Small intestine (tissue), 7 donors: ENCODE measurements at regions not wholly inside any gene's neighbourhood (a gene's known extent, or its start where the extent isn't known, plus 50 kb on each side); places are given as distances from the start of the nearest gene placed in this dataset.
"Not testable (repeated sequence)": the region's sequence is repeated elsewhere in the genome, so short reads cannot be mapped to it uniquely, and the experiment has no call there.

ENCODE experiments used
- DNase-seq, 2 donors: peaks; one replicate each; pipeline versions ENCODE4 v3.0.0 to v3.0.0-alpha.2; 2013
- FAIRE-seq: peaks from 2 replicates; lab custom pipeline; 2012; peaks lifted over from hg19 to GRCh38; lab: Jason Lieb, UNC
- H3K27ac ChIP-seq, 3 donors: one replicate each; pipeline ENCODE4 v1.5.1; 2013; ENCODE audit warnings: low read length in 2 of 3, mild to moderate bottlenecking in 2 of 3, control low read depth in 1 of 3, inconsistent platforms in 1 of 3, low read depth in 1 of 3, moderate library complexity in 1 of 3
- H3K27me3 ChIP-seq, 3 donors: one replicate each; pipeline ENCODE4 v1.6.1; 2013; ENCODE audit warnings: low read length in 3 of 3, inconsistent platforms in 1 of 3; ENCODE audit not compliant: control insufficient read depth in 3 of 3, insufficient read depth in 3 of 3
- H3K36me3 ChIP-seq, 3 donors: one replicate each; pipeline ENCODE4 v1.6.1; 2013; ENCODE audit warnings: low read length in 3 of 3, inconsistent platforms in 1 of 3, low read depth in 1 of 3, mild to moderate bottlenecking in 1 of 3, moderate library complexity in 1 of 3; ENCODE audit not compliant: control insufficient read depth in 3 of 3, insufficient read depth in 2 of 3
- H3K4me1 ChIP-seq, 3 donors: one replicate each; pipeline ENCODE4 v1.6.1; 2013; ENCODE audit warnings: low read length in 2 of 3, inconsistent platforms in 1 of 3, low read depth in 1 of 3, mild to moderate bottlenecking in 1 of 3, moderate library complexity in 1 of 3; ENCODE audit not compliant: control insufficient read depth in 3 of 3, insufficient read depth in 2 of 3
- H3K4me3 ChIP-seq, 3 donors: one replicate each; pipeline ENCODE4 v1.5.1; 2013; ENCODE audit warnings: low read length in 3 of 3, control low read depth in 1 of 3, inconsistent platforms in 1 of 3, low read depth in 1 of 3, mild to moderate bottlenecking in 1 of 3, moderate library complexity in 1 of 3
- H3K9me3 ChIP-seq, 2 donors: one replicate each; pipeline ENCODE4 v1.6.1; 2013; ENCODE audit warnings: low read depth in 1 of 2, low read length in 1 of 2; ENCODE audit not compliant: control insufficient read depth in 2 of 2, insufficient read depth in 1 of 2
- WGBS, 3 donors: extraction: QIAGEN DNeasy Blood & Tissue Kit; methylation state at CpG; one replicate each; pipeline ENCODE4 v1.1.7; 2013; 5-methylcytosine and 5-hydroxymethylcytosine counted together
- donor health status: healthy with polysubstance abuse.
- donor health status: control.
- donor health status: control.
- donor health status: Bipolar disorder and iron deficiency.
- donor health status: healthy.

DNA sequence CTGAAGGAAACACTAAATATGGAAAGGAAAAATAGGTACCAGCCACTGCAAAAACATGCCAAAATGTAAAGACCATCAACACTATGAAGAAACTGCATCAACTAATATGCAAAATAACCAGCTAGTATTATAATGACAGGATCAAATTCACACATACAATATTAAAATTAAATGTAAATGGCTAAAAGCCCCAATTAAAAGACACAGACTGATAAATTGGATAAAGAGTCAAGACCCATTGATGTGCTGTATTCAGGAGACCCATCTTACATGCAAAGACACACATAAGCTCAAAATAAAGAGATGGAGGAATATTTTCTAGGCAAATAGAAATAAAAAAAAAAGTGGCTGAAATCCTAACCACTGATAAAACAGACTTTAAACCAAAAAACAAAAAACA is 427.5 kb upstream of the ADGRB3 start:
- H3K4me3 ChIP-seq, H3K27me3 ChIP-seq, FAIRE-seq, H3K36me3 ChIP-seq, H3K4me1 ChIP-seq, H3K27ac ChIP-seq, DNase-seq: not testable (repeated sequence)
- H3K9me3 ChIP-seq = peaks cover 2 to 15% of the 10 kb centered on the region in 2 donors

DNA sequence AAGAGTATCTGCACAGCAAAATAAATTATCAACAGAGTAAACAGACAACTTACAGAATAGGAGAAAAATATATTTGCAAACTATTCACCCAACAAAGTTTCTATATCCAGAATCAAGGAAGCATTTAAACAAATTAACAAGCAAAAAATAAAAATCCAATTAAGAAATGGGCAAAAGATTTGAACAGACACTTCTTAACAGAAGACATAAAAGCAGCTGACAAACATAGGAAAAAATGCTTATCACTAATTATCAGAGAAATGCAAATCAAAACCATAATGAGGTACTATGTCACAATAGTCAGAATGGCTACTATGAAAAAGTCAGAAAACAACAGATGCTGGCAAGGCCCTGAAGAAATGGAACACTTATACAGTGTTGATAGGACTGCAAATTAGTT is 434.2 kb upstream of the ADGRB3 start:
- Histone ChIP-seq H3K4me3 (no peak overlapping the region), H3K36me3 (no peaks in the 10 kb centered on the region), H3K27me3 (no peaks in the 10 kb centered on the region), H3K9me3 (peaks cover 2 to 8% of the 10 kb centered on the region in 2 donors), H3K4me1 (no peaks in the 10 kb centered on the region), H3K27ac (no peak overlapping the region)
- FAIRE-seq = no peak
- DNase-seq = no peak

DNA sequence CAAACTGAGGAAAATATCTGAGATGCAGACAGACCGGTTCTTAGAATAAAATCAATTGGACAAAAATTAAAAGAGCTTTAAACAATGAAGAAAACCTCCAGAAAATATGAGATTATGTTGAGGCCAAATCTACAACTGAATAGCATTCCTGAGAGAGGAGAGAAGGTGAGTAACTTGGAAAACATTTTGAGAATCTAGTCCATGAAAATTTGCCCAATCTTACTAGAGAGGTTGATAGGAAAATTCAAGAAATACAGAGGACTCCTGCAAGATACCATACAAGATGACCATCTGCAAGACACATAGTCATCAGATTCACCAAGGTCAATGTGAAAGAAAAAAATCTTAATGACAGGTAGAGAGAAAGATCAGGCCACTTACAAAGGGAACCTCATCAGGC is 437.7 kb upstream of the ADGRB3 start:
- Histone ChIP-seq H3K4me1 (no peaks in the 10 kb centered on the region), H3K36me3 (no peaks in the 10 kb centered on the region), H3K4me3 (no peak overlapping the region), H3K9me3 (peaks cover 2 to 11% of the 10 kb centered on the region in 2 donors), H3K27me3 (no peaks in the 10 kb centered on the region), H3K27ac (no peak overlapping the region)
- 73 to 87% (median 79%) methylated on average over 1 of the region's 1 CpG for WGBS, 3 donors
- DNase-seq (no peak), FAIRE-seq (no peak)

DNA sequence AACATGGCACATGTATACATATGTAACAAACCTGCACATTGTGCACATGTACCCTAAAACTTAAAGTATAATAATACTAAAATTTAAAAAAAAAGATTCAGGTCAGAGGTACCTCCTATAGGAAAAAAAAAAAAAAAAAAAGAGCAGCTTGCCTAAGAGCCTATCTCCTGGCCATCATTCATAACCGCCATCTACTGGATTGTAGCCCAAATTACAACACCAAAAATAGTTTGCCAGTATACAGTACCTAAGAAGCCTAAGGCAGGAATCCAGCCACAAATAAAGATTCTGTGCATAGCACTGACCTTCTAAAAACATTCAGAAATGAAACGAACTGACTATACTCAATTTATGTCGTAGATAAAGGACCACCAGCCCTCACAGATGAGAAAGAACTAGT is 438.4 kb upstream of the ADGRB3 start:
- no peaks in the 10 kb centered on the region for H3K4me1 ChIP-seq
- no peaks in the 10 kb centered on the region for H3K36me3 ChIP-seq
- no peak for FAIRE-seq
- WGBS, 3 donors = 24 to 58% (median 44%) methylated on average over 3 of the region's 3 CpGs
- no peak overlapping the region for H3K4me3 ChIP-seq
- no peak for DNase-seq
- no peaks in the 10 kb centered on the region for H3K27me3 ChIP-seq
- no peak overlapping the region for H3K27ac ChIP-seq
- H3K9me3 ChIP-seq = peaks cover 2 to 11% of the 10 kb centered on the region in 2 donors

DNA sequence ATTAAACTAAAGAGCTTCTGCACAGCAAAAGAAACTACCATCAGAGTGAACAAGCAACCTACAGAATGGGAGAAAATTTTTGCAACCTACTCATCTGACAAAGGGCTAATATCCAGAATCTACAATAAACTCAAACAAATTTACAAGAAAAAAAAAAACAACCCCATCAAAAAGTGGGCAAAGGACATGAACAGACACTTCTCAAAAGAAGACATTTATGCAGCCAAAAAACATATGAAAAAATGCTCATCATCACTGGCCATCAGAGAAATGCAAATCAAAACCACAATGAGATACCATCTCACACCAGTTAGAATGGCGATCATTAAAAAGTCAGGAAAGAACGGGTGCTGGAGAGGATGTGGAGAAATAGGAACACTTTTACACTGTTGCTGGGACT is 439.3 kb upstream of the ADGRB3 start:
- not testable (repeated sequence) for FAIRE-seq, H3K4me3 ChIP-seq, DNase-seq, H3K4me1 ChIP-seq, H3K27ac ChIP-seq, H3K36me3 ChIP-seq, H3K27me3 ChIP-seq
- WGBS, 3 donors = 80 to 90% (median 85%) methylated on average over 2 of the region's 2 CpGs
- peaks cover 2 to 11% of the 10 kb centered on the region in 2 donors for H3K9me3 ChIP-seq

DNA sequence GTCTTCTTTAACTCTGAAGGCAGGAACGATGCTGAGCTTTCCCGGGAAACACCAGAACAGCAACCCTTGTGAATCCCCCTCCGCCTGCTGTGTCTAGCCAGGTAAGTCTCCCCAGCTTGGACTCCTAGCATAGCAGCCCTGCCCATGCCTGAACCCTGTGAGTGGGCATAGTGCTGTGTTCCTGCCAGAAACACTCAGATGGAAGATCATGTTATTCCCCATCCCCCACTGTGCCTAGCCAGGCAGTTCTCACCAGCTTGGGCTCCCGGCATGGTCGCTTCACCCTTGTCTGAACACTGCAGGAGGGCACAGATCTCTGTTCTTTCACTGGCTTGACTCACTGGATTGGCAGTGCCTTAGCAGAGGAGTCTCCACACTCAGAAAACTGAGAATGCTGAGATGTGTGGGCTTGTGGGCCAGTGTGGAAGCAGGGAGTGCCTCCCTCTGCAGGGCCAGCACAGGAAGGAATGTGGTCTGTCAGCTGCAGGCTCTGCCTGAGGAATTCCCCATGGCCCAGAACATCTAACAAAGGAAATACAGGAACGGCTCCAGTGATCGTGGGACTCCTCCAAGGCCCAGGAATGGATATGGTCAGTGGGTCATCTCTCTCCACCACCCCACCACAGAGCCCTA is 440.1 kb upstream of the ADGRB3 start:
- DNase-seq (no peak), FAIRE-seq (no peak)
- WGBS, 3 donors = 69 to 86% (median 80%) methylated on average over 7 of the region's 7 CpGs
- Histone ChIP-seq H3K9me3 (peaks cover 2 to 11% of the 10 kb centered on the region in 2 donors), H3K36me3 (no peaks in the 10 kb centered on the region), H3K27me3 (no peaks in the 10 kb centered on the region), H3K4me3 (no peak overlapping the region), H3K27ac (no peak overlapping the region), H3K4me1 (no peaks in the 10 kb centered on the region)

DNA sequence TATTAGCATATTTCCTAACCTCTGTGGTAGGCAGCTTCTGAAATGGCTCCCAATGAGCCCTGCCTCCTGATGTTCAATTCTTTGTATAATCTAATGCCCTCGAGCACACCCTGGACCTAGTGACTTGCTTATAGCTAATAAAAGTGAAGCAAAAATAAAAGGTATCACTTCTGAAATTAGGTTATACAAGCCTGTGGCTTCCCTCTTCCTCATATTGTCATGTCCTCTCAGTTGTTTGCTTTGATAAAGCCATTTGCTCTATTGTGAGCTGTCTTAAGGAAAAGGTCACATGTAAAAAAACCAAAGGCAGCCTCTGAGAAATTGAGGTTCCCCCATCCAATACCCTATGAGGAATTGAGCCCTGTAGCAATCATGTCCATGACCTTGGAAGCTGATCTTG is 442.1 kb upstream of the ADGRB3 start:
- Histone ChIP-seq H3K27ac (no peak overlapping the region), H3K9me3 (peaks cover 2 to 11% of the 10 kb centered on the region in 2 donors), H3K4me3 (no peak overlapping the region), H3K27me3 (no peaks in the 10 kb centered on the region), H3K4me1 (no peaks in the 10 kb centered on the region), H3K36me3 (no peaks in the 10 kb centered on the region)
- no peak for FAIRE-seq
- WGBS, 3 donors = 58 to 71% (median 59%) methylated on average over 1 of the region's 1 CpG
- DNase-seq = no peak

DNA sequence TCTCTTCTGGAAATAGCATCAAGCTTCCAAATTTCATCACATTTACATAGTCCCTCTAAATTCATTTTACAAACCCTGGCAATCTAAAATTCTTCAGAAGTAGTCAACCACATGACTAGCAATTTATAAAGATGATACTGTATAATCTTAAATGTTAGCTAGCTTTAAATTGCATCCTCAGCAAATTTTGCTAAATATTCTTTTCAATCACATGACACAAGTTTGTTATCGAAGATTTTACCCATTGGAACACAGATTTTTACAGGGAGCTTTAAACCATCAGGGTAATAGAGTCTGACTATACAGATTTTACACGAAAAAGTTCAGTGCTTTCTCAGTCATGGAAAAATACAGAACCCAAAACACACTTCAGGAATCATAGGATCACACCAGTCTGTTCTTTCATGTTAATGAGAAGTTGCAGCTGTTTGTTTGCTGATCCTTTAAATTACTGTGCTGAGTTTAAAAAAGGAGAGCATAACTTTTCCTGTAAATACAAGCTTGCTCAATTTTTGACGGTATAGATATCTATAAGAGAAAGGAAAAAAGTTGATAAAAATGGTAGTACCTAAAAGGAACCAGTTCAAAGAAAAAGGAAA is 445.8 kb upstream of the ADGRB3 start:
- Histone ChIP-seq H3K27me3 (no peaks in the 10 kb centered on the region), H3K36me3 (no peaks in the 10 kb centered on the region), H3K4me3 (no peak overlapping the region), H3K4me1 (no peaks in the 10 kb centered on the region), H3K9me3 (peaks cover 0 to 2% of the 10 kb centered on the region in 2 donors), H3K27ac (no peak overlapping the region)
- FAIRE-seq (no peak), DNase-seq (no peak)
- 38 to 48% (median 46%) methylated on average over 3 of the region's 3 CpGs for WGBS, 3 donors

DNA sequence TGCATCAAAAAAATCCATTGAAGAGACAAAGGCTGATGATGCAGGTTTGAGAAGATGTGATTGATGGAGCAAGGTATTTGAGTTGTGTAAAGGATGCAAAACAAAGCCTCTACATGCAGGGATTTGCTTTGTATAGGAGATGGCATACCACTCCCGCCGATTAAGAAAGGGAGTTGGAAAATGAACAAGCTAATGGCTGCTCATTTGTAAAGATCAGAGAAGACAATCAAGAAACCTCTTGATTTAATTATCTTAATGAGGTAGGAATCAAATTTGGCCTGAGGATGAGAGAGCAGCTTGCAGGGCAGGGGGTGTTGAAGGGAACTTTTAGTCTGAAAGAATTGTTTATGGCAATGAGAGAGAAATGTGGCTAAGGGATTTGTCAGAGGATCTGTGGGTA is 448.2 kb upstream of the ADGRB3 start:
- H3K27me3 ChIP-seq = no peaks in the 10 kb centered on the region
- no peak overlapping the region for H3K27ac ChIP-seq
- H3K4me3 ChIP-seq = no peak overlapping the region
- H3K9me3 ChIP-seq = no peaks in the 10 kb centered on the region
- FAIRE-seq (no peak), DNase-seq (no peak)
- H3K4me1 ChIP-seq = no peaks in the 10 kb centered on the region
- 85 to 93% (median 88%) methylated on average over 2 of the region's 2 CpGs for WGBS, 3 donors
- no peaks in the 10 kb centered on the region for H3K36me3 ChIP-seq
